Activated CD4-positive, alpha-beta T cell treated with anti-CD3 and anti-CD28 coated beads for 4 hours (primary cell): ENCODE measurements at regions not wholly inside any gene's neighbourhood (a gene's known extent, or its start where the extent isn't known, plus 50 kb on each side); places are given as distances from the start of the nearest gene placed in this dataset.
"Not testable (repeated sequence)": the region's sequence is repeated elsewhere in the genome, so short reads cannot be mapped to it uniquely, and the experiment has no call there.

Experiments
- DNase-seq, 2 donors: peaks; one replicate each; pipeline ENCODE4 v3.0.0-alpha.2; 2020

GRCh38 chr3:75325716-75326115, 338.4 kb upstream of the FRG2C start:
- DNase-seq: no peak

GRCh38 chr3:75327453-75327852, 336.7 kb upstream of the FRG2C start:
- no peak for DNase-seq

DNA sequence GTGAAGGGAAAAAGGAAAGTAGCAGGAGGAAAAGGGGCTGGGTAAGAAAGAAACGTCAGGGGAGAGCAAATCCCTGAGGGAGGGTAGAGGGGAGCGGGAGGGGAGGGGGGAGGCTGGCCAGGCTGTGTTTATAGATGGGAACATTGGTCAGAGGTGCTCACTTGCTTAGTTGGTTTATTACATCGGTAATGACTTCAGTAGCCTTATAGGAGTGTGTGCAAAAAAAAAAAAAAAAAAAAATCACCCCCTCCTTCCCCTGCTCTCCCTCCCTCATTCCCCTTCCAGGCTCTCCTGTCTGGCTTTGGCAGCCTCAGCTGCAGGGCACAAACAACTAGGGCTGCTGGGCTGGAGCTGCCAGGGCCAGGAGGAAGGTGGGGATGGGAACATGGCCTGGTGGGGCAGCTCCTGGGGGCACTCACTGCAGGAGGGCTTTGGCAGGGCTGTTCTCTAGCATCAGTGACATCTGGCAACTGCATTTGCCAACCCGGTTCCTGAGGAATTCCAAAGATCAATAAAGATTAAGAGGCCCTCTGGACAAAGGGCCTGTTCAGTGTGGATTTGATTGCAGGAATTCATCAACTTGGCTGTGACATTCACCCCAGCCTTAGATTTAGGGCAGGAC, 334.5 kb upstream of the FRG2C start:
- DNase-seq: no peak

DNA sequence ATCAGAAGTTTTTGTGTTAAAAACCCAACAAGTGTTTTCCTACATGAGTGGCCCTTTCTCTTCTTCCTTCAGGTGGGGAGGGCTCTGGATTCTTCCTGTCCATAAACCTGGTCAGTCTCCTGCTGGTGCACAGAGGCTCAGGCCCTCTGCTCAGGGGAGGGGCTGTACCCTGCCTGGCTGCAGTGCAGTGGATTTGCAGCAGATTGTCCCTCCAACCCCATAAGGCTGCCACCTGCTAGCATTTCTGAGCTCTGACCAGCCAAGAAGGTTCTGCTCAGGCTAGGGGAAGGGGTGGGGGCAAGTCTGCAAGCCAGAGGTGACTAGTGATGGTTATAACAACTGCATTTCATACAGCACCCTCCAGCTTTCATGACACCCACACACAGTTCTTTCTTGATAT, 333.7 kb upstream of the FRG2C start:
- not testable (repeated sequence) for DNase-seq

GRCh38 chr3:75332090-75332489, 332.0 kb upstream of the FRG2C start:
- DNase-seq: not testable (repeated sequence)

DNA sequence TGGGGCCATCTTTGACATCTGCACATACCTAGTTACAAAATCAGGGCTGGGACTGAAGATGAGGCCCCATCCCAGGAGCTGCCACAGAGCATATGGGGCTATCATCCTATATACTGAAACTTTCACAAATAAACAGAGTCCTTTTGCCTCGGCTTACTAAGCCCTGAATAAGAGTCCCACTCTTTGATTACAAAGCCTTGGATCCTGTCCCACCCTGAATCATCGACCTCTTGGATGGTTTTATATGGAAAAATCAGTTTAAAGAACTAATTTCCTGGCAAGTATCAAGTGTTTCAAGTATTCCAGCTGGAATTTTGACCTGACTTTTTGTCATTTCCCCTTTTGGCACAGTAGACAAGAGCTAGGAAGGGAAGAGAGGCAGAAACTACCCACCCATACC, 331.3 kb upstream of the FRG2C start:
- no peak for DNase-seq

GRCh38 chr3:75334299-75334698, 329.8 kb upstream of the FRG2C start:
- no peak for DNase-seq

GRCh38 chr3:75337226-75337900, 326.8 kb upstream of the FRG2C start:
- no peak for DNase-seq

DNA sequence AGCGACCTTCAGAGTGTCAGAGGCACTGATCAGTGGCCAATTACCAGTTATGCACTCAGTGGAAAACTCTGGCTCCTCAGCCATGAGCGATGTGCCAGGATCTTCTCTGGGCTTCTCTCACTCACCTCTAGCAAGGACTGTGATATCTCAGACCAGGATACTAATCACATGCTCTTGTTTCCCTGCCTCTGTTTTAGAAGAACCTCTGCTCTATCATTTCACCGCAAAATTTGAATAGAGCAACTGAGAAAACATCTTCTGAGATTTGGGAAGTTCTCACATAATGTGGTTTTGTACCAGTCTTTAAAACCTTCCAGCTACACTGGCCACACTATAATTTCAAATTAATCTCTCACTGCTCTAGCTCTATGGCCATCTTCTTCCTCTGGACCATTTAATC, 325.8 kb upstream of the FRG2C start:
- DNase-seq: no peak

DNA sequence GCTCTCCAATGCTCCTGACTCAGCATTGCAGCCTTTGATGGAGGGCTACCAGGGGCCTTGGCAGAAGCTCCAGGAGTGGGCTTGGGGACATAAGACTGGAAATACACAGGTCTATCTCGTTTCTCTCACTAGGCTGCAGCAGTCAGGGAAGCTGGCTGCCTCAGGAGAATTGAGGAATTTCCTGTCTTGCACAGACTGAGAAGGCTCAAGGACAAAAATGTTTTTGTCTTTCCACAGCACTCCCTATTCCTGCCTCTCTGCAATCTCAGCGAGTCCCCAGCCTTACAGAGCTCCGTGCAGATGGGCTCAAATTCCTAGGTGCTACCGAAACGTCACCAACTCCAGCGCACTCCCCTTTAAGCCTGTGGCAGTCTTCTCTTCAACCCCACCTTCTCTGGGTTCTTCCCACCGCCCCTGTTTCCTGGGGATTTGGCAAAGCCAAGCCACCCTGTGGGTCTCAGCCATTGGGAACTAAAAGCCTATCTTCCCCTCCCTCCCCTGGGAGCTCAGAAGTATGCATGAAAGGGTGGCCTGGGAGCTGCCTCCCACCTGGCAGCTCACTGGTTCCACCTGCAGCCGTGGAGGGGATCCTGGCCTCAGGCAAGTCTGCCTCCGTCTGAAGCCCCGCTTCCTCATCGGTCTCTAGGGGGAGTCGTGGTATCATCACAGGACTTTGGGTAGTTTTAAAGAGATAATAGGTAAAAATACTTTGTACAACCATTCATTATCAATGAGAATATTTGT, 322.6 kb upstream of the FRG2C start:
- DNase-seq: no peak

DNA sequence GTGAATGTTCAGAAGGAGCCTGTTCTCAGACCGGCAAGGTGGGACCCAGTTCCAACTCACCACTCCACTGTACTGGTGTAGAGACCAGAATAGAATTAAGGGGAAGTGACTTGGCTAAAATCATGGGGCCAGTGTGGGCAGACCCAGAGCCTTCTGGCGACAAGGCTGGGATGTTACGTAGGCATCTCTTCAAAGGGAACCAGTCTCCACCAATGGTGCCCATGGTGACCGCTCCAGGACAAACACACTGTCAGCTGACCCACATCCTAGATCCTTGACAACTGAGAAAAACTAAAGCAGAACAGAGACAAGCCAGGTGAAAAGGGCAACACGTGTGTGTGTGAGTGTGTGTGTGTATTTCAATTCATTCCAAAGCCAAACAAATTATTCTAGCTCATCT, 321.7 kb upstream of the FRG2C start:
- no peak for DNase-seq

GRCh38 chr3:75350536-75350935, 313.6 kb upstream of the FRG2C start:
- DNase-seq: not testable (repeated sequence)

GRCh38 chr3:75362086-75362784, 301.9 kb upstream of the FRG2C start:
- peak; percentile 2 to 7 for DNase-seq

- DNase-seq: not testable (repeated sequence)
Measured at GRCh38 chr3:75372964-75373363, 291.2 kb upstream of the FRG2C start.

DNA sequence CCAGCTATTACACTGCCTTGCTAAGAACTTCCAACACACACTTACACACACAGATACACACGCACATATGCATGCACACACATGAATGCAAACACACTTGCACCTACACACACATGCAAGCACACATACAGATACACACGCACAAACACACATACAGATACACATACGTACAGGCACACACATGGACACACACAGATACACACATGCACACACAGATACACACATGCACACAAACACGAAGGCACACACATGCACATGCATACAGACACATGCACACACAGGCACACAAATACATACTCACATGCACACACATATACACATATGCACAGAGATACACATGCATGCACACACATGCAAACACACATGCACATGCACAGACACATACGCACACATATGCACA, 284.3 kb upstream of the FRG2C start:
- not testable (repeated sequence) for DNase-seq

DNA sequence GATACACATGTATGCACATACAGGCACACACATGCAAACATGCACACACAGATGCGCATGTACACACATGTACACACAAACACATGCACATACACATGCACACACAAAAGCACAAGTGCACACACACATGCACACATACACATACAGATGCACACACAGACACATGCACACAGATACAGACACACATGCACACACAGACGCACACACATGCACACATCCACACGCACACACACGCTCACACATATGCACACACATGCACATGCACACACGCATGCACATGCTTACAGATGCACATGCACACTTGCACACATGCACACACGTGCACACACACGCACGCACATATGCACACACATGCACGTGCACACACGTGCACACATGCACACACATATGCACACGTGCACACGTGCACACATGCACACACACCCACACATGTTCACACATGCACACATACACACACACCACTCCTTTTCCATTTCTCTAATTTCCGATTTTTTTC, 283.8 kb upstream of the FRG2C start:
- no peak for DNase-seq

- DNase-seq: not testable (repeated sequence)
Measured at GRCh38 chr3:75384016-75384415, 280.1 kb upstream of the FRG2C start.

DNA sequence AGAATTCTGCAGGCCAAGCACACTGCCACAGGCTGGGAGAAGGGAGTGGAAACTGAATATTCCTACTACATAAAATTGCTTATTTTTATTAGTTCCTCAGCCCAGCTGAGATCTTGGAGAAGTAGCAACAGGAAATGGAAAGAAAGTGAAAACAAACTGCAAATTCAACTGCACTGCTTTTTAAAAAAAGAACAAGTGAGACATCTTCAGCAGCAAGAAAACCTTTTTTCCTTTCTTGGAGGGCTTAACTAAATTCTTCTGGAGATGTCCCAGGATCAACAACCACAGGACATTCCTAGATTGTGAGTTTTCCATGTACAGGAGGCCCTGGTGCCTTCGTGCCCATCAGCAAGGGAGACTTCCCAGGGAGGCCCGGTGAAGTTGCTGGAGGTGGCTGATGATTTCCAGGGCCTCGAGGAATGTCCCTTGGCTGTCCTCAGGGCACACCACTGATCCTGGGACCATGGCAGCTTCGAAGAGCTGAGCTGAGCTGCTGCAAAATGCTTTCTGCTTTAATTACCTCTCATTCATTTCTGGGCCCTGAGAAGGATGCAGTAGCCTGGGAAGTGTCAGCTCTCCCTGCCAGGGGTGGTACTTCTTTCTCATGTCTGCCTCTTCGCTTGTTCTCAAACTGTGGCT, 275.5 kb upstream of the FRG2C start:
- DNase-seq: not testable (repeated sequence)

DNA sequence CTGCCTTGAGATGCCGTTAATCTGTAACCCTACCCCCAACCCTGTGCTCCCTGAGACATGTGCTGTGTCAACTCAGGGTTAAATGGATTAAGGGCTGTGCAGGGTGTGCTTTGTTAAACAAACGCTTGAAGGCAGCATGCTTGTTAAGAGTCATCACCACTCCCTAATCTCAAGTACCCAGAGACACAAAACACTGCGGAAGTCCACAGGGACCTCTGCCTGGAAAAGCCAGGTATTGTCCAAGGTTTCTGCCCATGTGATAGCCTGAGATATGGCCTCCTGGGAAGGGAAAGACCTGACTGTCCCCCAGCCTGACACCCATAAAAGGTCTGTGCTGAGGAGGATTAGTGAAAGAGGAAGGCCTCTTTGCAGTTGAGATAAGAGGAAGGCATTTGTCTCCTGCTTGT, 270.8 kb upstream of the FRG2C start:
- DNase-seq: not testable (repeated sequence)

DNA sequence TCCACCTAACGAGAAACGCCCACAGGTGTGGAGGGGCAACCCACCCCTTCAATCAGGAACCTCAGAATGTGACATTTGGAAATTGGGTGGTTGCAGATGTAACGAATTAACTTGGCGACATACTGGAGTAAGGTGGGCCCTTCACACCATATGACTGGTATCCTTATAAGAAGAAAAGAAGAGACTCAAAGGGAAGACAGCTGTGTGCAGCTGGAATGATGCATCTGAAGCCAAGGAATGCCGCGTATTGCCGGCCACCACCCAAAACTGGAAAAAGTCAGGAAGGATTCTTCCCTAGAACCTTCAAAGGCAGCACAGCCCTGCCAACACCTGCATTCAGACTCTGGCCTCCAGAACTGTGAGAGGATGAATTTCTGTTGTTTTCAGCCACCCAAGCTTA, 270.0 kb upstream of the FRG2C start:
- DNase-seq: not testable (repeated sequence)

GRCh38 chr3:75394562-75395360, 269.4 kb upstream of the FRG2C start:
- DNase-seq: not testable (repeated sequence)
